MCF 10A (cell line): ENCODE measurements at regions not wholly inside any gene's neighbourhood (a gene's known extent, or its start where the extent isn't known, plus 50 kb on each side); places are given as distances from the start of the nearest gene placed in this dataset.

Source experiments
- BruUV-seq: library from RNA; stranded (reverse); fragments of 400-500 nt; replicated peaks from 2 replicates; lab custom pipeline; 2021; lab: Mats Ljungman, UMichigan
- CTCF ChIA-PET: fragments of 300-600 bp; sonication (Branson Sonifier 250); formaldehyde crosslinking; extraction: SDS; loops from one replicate; lab custom pipeline; 2021; ENCODE audit warnings: antibody characterized with exemption, inconsistent platforms; lab: Yijun Ruan, JAX
- POLR2A ChIA-PET: fragments of 300-600, 350-650 bp; sonication (Branson Sonifier 250); formaldehyde crosslinking; extraction: SDS; loops from one replicate; lab custom pipeline; 2020; ENCODE audit warnings: antibody characterized with exemption, inconsistent platforms; lab: Yijun Ruan, JAX
- DNase-seq: peaks from one replicate; pipeline ENCODE4 v3.0.0-alpha.2; 2018; ENCODE audit not compliant: unreplicated experiment
- H3K27ac Mint-ChIP-seq: one replicate; pipeline ENCODE4 v1.8.0; 2022; ENCODE audit warnings: mild to moderate bottlenecking, low read depth, mixed read lengths; ENCODE audit not compliant: unreplicated experiment
- H3K27me3 Mint-ChIP-seq: one replicate; pipeline ENCODE4 v1.8.0; 2022; ENCODE audit warnings: mixed read lengths; ENCODE audit not compliant: insufficient read depth, unreplicated experiment
- H3K36me3 Mint-ChIP-seq: one replicate; pipeline ENCODE4 v1.8.0; 2022; ENCODE audit warnings: mild to moderate bottlenecking, moderate library complexity, mixed read lengths; ENCODE audit not compliant: insufficient read depth, unreplicated experiment
- H3K4me1 Mint-ChIP-seq: one replicate; pipeline ENCODE4 v1.8.0; 2022; ENCODE audit warnings: mixed read lengths; ENCODE audit not compliant: insufficient read depth, unreplicated experiment
- H3K4me3 Mint-ChIP-seq: one replicate; pipeline ENCODE4 v1.8.0; 2022; ENCODE audit warnings: mild to moderate bottlenecking, moderate library complexity, mixed read lengths; ENCODE audit not compliant: unreplicated experiment
- H3K9me3 Mint-ChIP-seq: one replicate; pipeline ENCODE4 v1.8.0; 2022; ENCODE audit warnings: mixed read lengths; ENCODE audit not compliant: unreplicated experiment
- CTCF ChIP-seq: fragments of 200-600 bp; IDR thresholded peaks from one replicate; pipeline ENCODE4 v1.8.0; 2022; ENCODE audit warnings: antibody characterized with exemption, mild to moderate bottlenecking; ENCODE audit not compliant: unreplicated experiment
- intact Hi-C: fragments of 100-400 bp; cut with micrococcal nuclease; formaldehyde crosslinking; loops from 2 replicates; pipeline ENCODE4 v1.14.1; 2022

- Mint-ChIP-seq H3K9me3 (peaks cover 7% of the 10 kb centered on the region), H3K27ac (no peak overlapping the region), H3K4me3 (no peak overlapping the region), H3K4me1 (no peaks in the 10 kb centered on the region), H3K27me3 (no peaks in the 10 kb centered on the region), H3K36me3 (no peaks in the 10 kb centered on the region)
- POLR2A ChIA-PET, result no interaction called here
- BruUV-seq, result no TSS peak
- TF ChIP-seq CTCF, result no peak
- no peak for DNase-seq
- CTCF ChIA-PET, result no interaction called here
- intact Hi-C loops, result no loop called here
Observed at GRCh38 chr1:189563784-189564183, 913.9 kb downstream of the BRINP3 start.

GRCh38 chr1:189567890-189568289 is 909.8 kb downstream of the BRINP3 start:
- CTCF ChIA-PET, result interaction anchor here (0.7 kb wide), 1 partner anchor 1363 kb away, joined by 3 read pairs; no protein-coding TSS in a partner anchor
- POLR2A ChIA-PET, result no interaction called here
- no peak for DNase-seq
- intact Hi-C loops, result no loop called here
- BruUV-seq, result no TSS peak
- Mint-ChIP-seq H3K27ac (no peak overlapping the region), H3K9me3 (no peaks in the 10 kb centered on the region), H3K27me3 (no peaks in the 10 kb centered on the region), H3K4me3 (no peak overlapping the region), H3K4me1 (no peaks in the 10 kb centered on the region), H3K36me3 (no peaks in the 10 kb centered on the region)
- no peak for TF ChIP-seq CTCF

DNA sequence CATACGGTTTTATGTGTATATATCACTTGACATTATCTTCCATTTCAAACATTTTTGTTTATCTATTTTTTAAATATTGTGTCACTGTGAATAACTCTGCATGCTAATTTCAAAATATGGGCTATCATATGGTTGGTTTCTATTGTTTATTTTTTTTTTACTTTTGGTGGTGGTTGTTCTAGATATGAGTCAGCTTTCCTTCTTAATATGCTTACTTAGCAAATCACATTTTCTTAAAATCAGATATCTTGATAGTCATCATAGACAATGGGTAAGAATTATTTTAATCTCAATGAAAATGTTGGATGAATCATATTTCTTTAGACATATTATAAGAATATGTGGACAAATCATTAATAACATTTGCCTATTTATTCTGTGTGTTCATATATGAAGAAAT is 881.5 kb downstream of the BRINP3 start:
- H3K4me1 Mint-ChIP-seq, result peaks cover 5% of the 10 kb centered on the region
- no peak for TF ChIP-seq CTCF
- CTCF ChIA-PET, result no interaction called here
- no peaks in the 10 kb centered on the region for H3K27me3 Mint-ChIP-seq
- no peaks in the 10 kb centered on the region for H3K9me3 Mint-ChIP-seq
- no peak overlapping the region for H3K27ac Mint-ChIP-seq
- H3K36me3 Mint-ChIP-seq, result no peaks in the 10 kb centered on the region
- POLR2A ChIA-PET, result no interaction called here
- DNase-seq, result no peak
- BruUV-seq, result no TSS peak
- intact Hi-C loops, result no loop called here
- no peak overlapping the region for H3K4me3 Mint-ChIP-seq

- Mint-ChIP-seq H3K9me3 (no peaks in the 10 kb centered on the region), H3K27me3 (no peaks in the 10 kb centered on the region), H3K4me1 (peaks cover 5% of the 10 kb centered on the region), H3K36me3 (no peaks in the 10 kb centered on the region), H3K27ac (no peak overlapping the region), H3K4me3 (no peak overlapping the region)
- ChIA-PET CTCF (no interaction called here), POLR2A (interaction anchor here (0.6 kb wide), 1 partner anchor 839 kb away, joined by 3 read pairs; no protein-coding TSS in a partner anchor)
- TF ChIP-seq CTCF, result no peak
- DNase-seq, result peak; percentile 26
- intact Hi-C loops, result no loop called here
- no TSS peak for BruUV-seq
Observed at GRCh38 chr1:189597083-189597482, 880.6 kb downstream of the BRINP3 start.
